HS-27A (cell line): ENCODE measurements at regions not wholly inside any gene's neighbourhood (a gene's known extent, or its start where the extent isn't known, plus 50 kb on each side); places are given as distances from the start of the nearest gene placed in this dataset.

Source experiments
- DNase-seq: peaks from one replicate; pipeline ENCODE4 v3.0.0-alpha.2; 2012; ENCODE audit warnings: low read depth, missing footprints

DNA sequence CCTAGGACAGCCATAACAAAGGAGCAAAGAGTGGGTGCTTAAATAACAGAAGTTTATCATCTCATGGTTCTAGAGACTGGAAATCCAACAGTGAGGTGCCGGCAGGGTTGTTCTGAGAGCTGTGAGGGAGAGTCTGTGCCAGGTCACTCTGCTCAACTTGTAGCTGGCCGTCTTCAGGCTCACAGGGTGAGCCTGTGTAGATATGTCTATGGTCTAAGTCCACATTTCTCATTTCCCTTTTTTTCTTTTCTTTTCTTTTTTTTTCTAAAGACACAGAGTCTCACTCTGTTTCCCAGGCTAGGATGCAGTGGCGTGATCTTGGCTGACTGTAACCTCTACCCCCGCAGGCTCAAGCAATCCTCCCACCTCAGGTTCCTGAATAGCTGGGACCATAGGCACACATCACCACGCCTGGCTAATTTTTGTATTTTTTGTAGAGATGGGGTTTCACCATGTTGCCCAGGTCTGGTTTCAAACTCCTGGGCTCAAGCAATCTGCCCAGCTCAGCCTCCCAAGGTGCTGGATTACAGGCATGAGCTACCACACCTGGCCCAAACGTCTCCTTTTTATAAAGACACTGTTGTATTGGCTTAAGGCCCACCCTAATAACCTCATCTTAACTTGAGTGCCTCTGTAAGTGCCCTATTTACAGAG, 142.2 kb downstream of the SP3 start:
- DNase-seq: no peak

DNA sequence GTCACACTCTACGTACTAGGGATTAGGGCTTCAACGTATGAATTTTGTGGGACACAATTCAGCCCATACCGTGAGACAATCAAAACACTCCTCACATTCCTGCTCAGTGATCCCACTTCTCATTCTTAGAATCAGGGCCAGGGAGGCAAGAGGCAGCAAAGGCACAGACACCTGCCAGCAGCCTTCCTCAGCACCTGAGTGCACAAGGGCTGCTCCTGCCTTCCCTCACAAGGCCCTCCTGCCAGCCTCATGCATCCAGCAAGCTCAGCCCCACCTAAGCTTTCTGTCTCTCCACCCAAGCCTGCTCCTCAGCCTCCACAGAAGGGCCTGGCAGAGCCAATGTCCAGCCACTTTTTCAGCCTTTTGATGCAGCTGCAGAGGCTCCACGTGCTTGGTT, 141.6 kb downstream of the SP3 start:
- DNase-seq: no peak

DNA sequence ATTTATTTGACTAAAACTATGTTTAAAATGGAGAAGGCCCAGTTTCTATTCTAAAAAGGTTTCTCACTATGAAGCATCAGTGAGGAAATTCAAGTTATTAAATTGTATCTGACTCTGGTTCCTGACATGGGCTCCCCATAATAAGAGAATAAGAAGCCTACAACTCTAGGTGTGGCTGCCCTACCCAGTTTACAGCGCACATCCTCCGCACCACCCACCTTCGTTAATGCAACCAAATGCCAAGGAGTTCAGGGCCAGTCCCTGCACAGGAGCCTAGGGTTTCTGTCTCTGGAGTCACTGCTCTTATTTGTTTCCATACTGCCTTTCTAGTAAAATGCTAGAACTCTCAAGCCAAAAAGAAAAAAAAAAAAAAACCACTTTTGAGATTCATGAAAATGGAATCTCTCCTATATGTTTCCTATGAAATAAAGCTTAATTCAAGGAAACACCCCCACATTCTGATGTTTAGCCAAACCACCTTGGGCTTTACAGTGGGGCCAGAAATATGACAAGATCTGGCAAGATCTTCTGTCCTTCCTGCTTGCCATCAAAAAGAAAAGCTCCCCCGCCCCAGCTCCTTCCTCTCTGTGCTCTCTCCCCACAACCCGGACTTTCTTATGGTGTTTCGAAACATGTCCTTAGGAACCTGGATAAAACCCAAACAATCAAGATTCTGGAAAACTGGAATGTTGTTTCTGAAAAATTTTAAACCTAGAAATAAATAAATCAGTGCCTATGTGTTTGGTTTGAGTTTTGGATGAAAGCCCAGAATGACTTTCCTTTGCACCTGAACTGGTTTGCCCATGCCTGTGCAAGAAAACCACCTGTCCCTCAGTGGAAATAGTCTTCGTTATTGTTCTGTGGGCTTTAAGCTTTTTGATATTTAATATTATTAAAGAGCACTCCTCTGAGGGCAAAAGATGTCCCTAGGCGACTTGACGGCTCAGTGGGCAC, 136.7 kb downstream of the SP3 start:
- DNase-seq: no peak

DNA sequence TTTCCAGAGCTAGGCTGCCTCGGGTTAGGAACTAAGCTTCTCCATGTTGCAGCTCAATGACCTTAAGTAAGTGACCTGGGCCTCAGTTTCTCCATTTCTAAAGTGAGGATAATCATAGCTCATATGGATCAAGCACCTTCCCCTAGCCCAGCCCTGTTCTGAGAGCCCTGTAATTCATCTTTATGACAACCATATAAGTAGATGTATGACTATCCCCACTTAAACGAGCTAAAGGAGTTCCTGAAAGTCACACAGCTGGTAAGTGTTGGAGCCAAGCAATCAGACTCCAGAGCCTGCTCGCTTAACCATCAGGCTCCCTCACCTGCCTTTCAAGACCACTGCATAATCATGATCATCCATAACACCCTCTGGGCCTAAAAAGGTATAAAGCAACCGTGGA, 135.4 kb downstream of the SP3 start:
- DNase-seq: no peak

DNA sequence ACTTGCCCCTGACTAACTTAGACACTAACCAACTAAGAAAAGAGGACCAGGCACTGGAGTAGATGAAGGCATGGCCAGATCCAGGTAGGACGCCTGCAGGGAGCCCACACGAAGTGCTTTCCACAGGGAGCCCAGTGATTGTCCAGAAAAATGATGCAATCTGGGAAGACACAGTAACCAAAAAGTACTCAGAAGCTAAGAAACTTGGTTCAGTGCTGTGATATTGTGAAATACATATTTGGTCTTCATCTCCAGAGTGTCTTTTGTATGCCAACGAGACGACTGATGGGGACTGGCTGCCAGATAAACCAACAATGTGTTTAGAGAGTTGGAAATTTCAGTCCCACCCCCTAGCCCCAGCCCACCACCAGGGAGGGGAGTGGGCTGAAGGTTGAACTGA, 135.0 kb downstream of the SP3 start:
- no peak for DNase-seq

DNA sequence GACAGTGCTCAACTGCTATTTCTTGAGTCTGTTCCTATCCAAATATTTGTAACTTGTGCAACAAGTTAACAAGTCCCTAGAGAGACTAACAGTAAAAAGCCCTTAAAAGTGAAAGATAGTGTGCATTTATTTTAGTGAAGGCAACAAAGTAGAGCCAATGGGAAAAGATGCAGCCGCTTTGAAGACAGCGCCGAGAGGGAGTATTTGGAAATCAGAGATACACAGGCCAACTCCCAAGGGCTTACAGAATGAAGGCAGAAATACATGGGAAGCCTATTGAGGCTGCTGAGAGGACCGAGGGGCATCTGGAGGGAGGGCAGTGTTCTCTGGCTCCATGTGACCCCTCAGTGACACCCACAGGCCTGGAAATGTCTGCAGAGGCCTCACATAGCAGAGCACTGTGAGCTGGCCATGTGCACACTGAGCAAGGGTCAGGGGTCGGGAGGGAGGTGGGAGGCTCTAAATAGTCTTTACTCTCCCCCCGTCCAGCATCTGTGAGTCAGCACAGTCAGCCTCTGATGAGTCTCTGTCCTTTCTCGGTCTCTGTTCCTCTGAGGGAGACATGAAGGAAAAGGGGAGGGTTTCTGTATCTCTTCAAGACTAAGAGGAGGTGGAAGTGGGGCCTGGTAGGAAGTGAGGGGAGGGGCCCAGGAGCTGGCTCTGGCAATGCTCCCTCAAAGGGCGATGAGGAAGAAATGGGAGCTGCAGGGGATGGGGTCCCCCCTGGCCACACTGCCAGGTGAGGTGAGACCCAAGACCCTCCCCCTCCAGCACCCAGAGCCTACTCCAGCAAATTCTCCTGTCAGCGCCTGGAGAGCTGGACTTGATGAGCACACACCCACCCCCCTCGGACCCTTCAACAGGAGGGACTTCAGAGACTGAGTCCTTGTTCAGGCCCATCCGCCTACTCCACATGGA, 133.6 kb downstream of the SP3 start:
- no peak for DNase-seq

DNA sequence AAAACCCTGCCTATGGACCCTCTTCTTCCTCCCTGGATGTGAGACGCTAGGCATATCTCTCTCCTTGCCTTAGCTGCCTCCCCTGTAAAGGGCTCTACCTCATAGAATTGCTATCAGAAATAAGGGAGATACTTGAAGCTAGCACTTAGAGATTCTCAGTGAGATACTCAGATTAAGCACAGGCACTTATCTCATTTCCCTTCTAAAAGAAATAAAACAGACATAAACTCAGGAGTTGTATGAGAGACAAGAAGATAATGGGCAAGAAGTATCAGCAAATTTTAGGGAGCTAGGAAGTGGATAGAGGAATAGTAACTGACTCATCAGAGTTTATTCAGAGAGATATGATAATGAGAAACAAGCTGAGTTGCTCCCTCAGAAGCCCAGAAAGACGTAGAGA, 131.0 kb downstream of the SP3 start:
- no peak for DNase-seq

DNA sequence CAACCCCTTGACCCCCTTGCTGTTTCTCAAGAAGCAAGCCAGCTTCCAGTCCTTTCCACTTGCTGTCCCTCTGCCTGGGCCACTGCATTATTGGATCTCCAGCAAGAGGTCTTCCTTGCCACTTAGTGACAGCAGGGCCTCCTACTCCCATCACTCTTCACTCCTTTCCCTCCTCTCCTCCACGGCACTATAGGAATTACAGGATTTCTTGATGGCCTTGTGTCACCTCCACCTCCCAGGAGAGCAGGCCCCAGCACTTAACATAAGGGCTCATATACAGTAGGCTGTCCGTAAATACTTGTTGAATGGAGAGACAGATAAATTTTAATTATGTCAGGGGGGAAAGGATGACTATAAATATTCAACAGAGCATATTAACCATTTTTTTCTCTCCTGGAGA, 129.4 kb downstream of the SP3 start:
- no peak for DNase-seq

DNA sequence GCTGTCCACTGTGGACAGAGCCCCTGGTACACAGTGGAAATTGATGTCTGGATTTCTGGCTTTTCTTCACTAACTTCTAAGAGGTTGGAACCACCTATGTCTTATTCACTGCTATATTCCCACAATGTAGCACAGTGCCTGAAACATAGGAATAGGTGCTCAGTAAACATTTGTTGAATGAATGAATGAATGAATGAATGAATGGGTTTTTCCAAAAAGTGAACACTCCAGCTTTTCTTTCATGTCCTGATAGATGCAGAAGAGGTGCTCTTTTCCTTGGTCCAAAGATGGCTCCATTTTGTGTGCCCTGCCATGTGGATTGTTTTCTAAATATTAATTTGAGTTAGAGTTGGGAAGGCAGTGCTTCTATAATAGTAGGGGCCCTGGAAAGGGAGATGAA, 124.1 kb downstream of the SP3 start:
- no peak for DNase-seq

DNA sequence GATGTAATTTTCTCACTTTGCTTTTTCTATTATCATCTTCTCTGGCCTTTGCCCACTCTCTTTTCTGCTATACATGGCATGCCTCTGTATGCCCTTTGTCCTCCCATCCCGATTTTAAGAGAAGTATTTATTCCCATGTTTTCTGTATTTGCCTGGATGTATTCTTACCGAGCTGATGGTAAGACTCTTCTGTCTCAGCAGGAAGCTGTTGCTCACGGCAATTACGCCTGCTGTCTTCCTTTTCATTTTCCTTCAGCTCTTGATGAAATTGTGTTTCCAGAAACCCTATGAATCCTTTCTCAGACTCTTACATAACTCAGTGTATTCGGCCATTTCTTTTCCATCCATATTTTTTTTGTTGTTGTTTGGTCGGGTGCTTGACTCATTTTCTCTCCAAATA, 121.6 kb downstream of the SP3 start:
- no peak for DNase-seq

DNA sequence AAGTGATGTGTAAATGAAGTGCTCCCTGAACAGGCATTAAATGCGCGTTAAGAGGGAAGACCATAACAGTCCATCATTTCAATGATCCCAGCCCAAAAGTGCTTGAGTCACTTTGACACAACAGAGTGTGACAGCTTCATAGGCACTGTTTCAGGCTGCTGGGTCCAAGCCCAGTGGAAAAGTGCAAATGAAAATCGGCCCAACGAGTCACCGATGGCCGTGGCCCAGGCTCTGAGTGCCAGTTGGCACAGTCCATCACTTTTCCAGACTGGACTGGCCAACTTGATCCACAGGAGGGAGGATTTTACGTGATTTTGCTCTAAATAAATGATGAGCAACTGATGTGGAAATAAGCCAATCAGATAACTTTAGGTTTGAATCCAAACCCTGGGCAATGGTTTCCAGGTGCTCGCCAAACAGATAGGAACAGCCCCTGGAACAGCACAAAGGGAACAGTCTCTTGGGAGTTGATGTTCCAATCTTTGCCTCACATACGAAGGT, 114.0 kb downstream of the SP3 start:
- DNase-seq: no peak

DNA sequence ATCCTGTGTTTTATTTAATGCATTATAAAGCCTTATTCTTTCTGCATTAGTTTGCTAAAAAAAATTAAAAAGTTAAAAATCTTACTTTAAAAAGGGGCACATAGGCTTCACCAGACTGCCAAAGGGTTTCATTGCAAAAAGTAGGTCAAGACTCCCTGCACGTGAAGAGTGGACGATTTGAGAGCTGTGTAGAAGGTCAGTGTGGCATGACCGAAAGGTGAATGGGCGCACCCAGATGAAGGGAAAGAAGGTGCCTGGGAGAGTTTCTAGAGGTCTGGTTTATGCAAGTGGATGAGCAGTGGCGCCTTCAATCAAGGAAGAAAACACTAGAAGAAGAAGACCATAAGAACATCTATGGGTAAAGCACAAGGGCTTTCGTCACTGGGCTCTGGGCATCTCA, 111.0 kb downstream of the SP3 start:
- no peak for DNase-seq

DNA sequence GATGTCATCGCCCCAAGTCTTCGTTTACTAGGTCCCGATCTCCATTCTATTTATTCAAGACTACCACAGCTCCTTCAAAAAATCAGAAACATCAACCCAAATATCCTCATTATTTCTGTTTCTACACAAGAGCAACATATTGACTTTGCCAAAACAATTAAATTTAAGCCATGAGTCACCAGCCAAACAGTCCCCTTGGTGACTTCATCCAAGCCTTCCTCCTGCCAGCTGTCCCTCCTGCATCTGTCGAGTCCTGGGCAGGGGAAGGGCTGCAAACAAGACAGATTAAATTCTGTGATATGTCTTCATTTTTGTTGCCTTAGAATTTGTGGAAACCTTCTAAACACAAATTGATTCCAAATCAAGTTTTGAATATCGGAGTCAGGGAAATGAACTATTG, 110.3 kb downstream of the SP3 start:
- DNase-seq: peak; percentile 20

DNA sequence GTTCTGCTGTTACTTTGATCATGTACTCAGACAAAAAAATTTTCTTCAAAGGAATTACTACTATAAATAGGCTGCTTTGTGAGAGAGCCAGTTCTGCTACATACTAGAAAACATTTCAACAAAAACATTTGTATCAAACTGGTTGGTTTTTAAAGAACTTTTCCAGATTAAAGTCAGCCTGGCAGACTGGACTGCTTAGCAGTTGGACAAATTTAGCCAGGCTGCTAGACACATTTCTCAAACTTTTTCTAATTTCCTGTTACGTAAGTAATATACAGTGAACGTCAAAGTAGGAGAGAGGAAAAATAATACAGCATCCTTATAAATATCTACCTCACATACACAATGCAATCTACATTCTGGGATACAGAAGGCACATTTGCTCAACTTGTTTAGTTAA, 109.5 kb downstream of the SP3 start:
- DNase-seq: no peak
